H1 (cell line): ENCODE measurements at regions not wholly inside any gene's neighbourhood (a gene's known extent, or its start where the extent isn't known, plus 50 kb on each side); places are given as distances from the start of the nearest gene placed in this dataset.

ENCODE experiments used
- CTCF ChIA-PET: fragments of 300-600 bp; sonication (Branson Sonifier 250); formaldehyde crosslinking; loops from one replicate; lab custom pipeline; 2021; ENCODE audit not compliant: partially characterized antibody; lab: Charles Lee
- POLR2A ChIA-PET: fragments of 300-600 bp; sonication (Branson Sonifier 250); formaldehyde crosslinking; loops from one replicate; lab custom pipeline; 2021; ENCODE audit warnings: inconsistent platforms; ENCODE audit not compliant: partially characterized antibody; lab: Charles Lee
- DNase-seq, 2 experiments: peaks; one replicate each; pipeline versions ENCODE4 v3.0.0 to v3.0.0-alpha.2; 2010 to 2022; ENCODE audit warnings: low spot score in 2 of 2, low read depth in 1 of 2, mixed read lengths in 1 of 2
- FAIRE-seq: peaks from 2 replicates; lab custom pipeline; 2011; peaks lifted over from hg19 to GRCh38; lab: Jason Lieb, UNC
- H2AFZ ChIP-seq: 2 replicates; pipeline ENCODE4 v1.8.1; 2012; ENCODE audit warnings: low read length, inconsistent platforms
- H2AK5ac ChIP-seq: 2 replicates; pipeline ENCODE4 v1.6.1; 2013; ENCODE audit warnings: low read depth, low read length
- H2BK120ac ChIP-seq: replicated peaks from 2 replicates; pipeline ENCODE3; 2013; ENCODE audit warnings: low read depth, low read length, inconsistent platforms
- H2BK12ac ChIP-seq: 2 replicates; pipeline ENCODE4 v1.6.1; 2013; ENCODE audit warnings: low read depth, low read length
- H2BK15ac ChIP-seq: 2 replicates; pipeline ENCODE4 v1.6.1; 2013; ENCODE audit warnings: low read length
- H2BK20ac ChIP-seq: 2 replicates; pipeline ENCODE4 v1.6.1; 2013; ENCODE audit warnings: low read length
- H2BK5ac ChIP-seq: 2 replicates; pipeline ENCODE4 v1.6.1; 2013; ENCODE audit warnings: low read depth, low read length
- H3K14ac ChIP-seq: 2 replicates; pipeline ENCODE4 v1.6.1; 2013; ENCODE audit warnings: inconsistent platforms; ENCODE audit not compliant: insufficient read length
- H3K18ac ChIP-seq: 2 replicates; pipeline ENCODE4 v1.6.1; 2013; ENCODE audit warnings: low read length; ENCODE audit errors: extremely low read depth
- H3K23ac ChIP-seq: 2 replicates; pipeline ENCODE4 v1.6.1; 2013; ENCODE audit warnings: inconsistent platforms; ENCODE audit not compliant: insufficient read length
- H3K23me2 ChIP-seq: 2 replicates; pipeline ENCODE4 v1.6.1; 2013; ENCODE audit warnings: low read depth, low read length
- H3K27ac ChIP-seq: 2 replicates; pipeline ENCODE4 v1.6.1; 2011; ENCODE audit warnings: low read depth, low read length, inconsistent platforms
- H3K27me3 ChIP-seq, 4 experiments: replicated peaks in 1 of 4; 1 replicate in 1 of 4; 2 replicates in 3 of 4; pipeline versions ENCODE4 v1.6.1 to v1.8.1; 2011 to 2013; ENCODE audit warnings: low read length in 3 of 4, mild to moderate bottlenecking in 3 of 4, inconsistent platforms in 2 of 4, mixed read lengths in 2 of 4, moderate library complexity in 1 of 4; ENCODE audit not compliant: control insufficient read depth in 3 of 4, insufficient read depth in 3 of 4; ENCODE audit errors: extremely low read depth in 1 of 4
- H3K36me3 ChIP-seq, 4 experiments: 2 replicates each; pipeline versions ENCODE4 v1.6.1 to v1.8.1; 2011 to 2013; ENCODE audit warnings: mild to moderate bottlenecking in 4 of 4, low read length in 3 of 4, moderate library complexity in 2 of 4, control low read depth in 1 of 4, inconsistent platforms in 1 of 4; ENCODE audit not compliant: insufficient read depth in 4 of 4, control insufficient read depth in 2 of 4
- H3K4ac ChIP-seq: replicated peaks from 2 replicates; pipeline ENCODE3; 2013; ENCODE audit warnings: low read length, low read depth, mixed read lengths, inconsistent platforms; ENCODE audit not compliant: insufficient read length
- H3K4me1 ChIP-seq, 4 experiments: replicated peaks in 1 of 4; 1 replicate in 1 of 4; 2 replicates in 3 of 4; pipeline versions ENCODE4 v1.6.1 to v1.8.1; 2011 to 2013; ENCODE audit warnings: low read length in 3 of 4, inconsistent platforms in 2 of 4, mixed read lengths in 1 of 4; ENCODE audit not compliant: insufficient read depth in 4 of 4, control insufficient read depth in 3 of 4
- H3K4me2 ChIP-seq, 2 experiments: 2 replicates each; pipeline versions ENCODE4 v1.6.1 to v1.8.1; 2011 to 2013; ENCODE audit warnings: low read depth in 2 of 2, low read length in 2 of 2, control low read depth in 1 of 2, inconsistent platforms in 1 of 2, mild to moderate bottlenecking in 1 of 2; ENCODE audit not compliant: insufficient read depth in 1 of 2
- H3K4me3 ChIP-seq, 4 experiments: fragments of 200-600, 300-600 bp in 1 of 4; sonication (generic), shearing (Covaris generic), sonication (Bioruptor Twin) in 1 of 4; 2 replicates each; pipeline versions ENCODE4 v1.5.1 to v1.8.1; 2011 to 2016; ENCODE audit warnings: low read length in 4 of 4, low read depth in 3 of 4, control low read depth in 2 of 4, inconsistent platforms in 2 of 4, mild to moderate bottlenecking in 2 of 4, mixed read lengths in 1 of 4, moderate library complexity in 1 of 4; ENCODE audit not compliant: insufficient read depth in 2 of 4; ENCODE audit errors: extremely low read depth in 1 of 4
- H3K56ac ChIP-seq: replicated peaks from 2 replicates; pipeline ENCODE3; 2013; ENCODE audit warnings: low read depth, mild to moderate bottlenecking, mixed read lengths, low read length, inconsistent platforms; ENCODE audit not compliant: insufficient read length
- H3K79me1 ChIP-seq: 2 replicates; pipeline ENCODE4 v1.6.1; 2013; ENCODE audit warnings: low read depth, low read length, control low read depth
- H3K79me2 ChIP-seq, 2 experiments: 2 replicates each; pipeline versions ENCODE4 v1.6.1 to v1.8.1; 2012 to 2013; ENCODE audit warnings: low read length in 2 of 2, mild to moderate bottlenecking in 2 of 2, inconsistent platforms in 1 of 2; ENCODE audit not compliant: insufficient read depth in 2 of 2, control insufficient read depth in 1 of 2
- H3K9ac ChIP-seq, 4 experiments: replicated peaks in 1 of 4; 1 replicate in 1 of 4; 2 replicates in 3 of 4; pipeline versions ENCODE4 v1.6.1 to v1.8.1; 2011 to 2013; ENCODE audit warnings: low read depth in 3 of 4, low read length in 3 of 4, control low read depth in 2 of 4, mild to moderate bottlenecking in 2 of 4, moderate library complexity in 2 of 4, inconsistent platforms in 1 of 4; ENCODE audit errors: extremely low read depth in 1 of 4
- H3K9me3 ChIP-seq, 2 experiments: 2 replicates each; pipeline versions ENCODE4 v1.6.1 to v1.8.1; 2012 to 2013; ENCODE audit warnings: mild to moderate bottlenecking in 2 of 2, moderate library complexity in 2 of 2, control low read depth in 1 of 2, inconsistent platforms in 1 of 2, low read depth in 1 of 2, low read length in 1 of 2, mixed read lengths in 1 of 2; ENCODE audit not compliant: insufficient read depth in 2 of 2
- H4K20me1 ChIP-seq, 2 experiments: replicated peaks in 1 of 2; 2 replicates each; pipeline versions ENCODE3 to v1.8.1; 2011 to 2013; ENCODE audit warnings: inconsistent platforms in 2 of 2, low read length in 2 of 2, mild to moderate bottlenecking in 1 of 2; ENCODE audit not compliant: insufficient read depth in 2 of 2, control insufficient read depth in 1 of 2
- H4K5ac ChIP-seq: 2 replicates; pipeline ENCODE4 v1.6.1; 2013; ENCODE audit warnings: low read length, low read depth, mixed read lengths, inconsistent platforms; ENCODE audit not compliant: insufficient read length
- H4K8ac ChIP-seq: 2 replicates; pipeline ENCODE4 v1.8.0; 2013; ENCODE audit warnings: mild to moderate bottlenecking, moderate library complexity, low read length, inconsistent platforms; ENCODE audit not compliant: insufficient read depth; ENCODE audit errors: extremely low read depth
- H4K91ac ChIP-seq: replicated peaks from 2 replicates; pipeline ENCODE3; 2013; ENCODE audit warnings: low read length, mixed read lengths, inconsistent platforms; ENCODE audit not compliant: insufficient read length
- CREB1 ChIP-seq: IDR thresholded peaks from 2 replicates; pipeline ENCODE4 v1.6.1; 2012; ENCODE audit warnings: inconsistent platforms
- PHF8 ChIP-seq: fragments of 200-600 bp; sonication (generic); conservative IDR thresholded peaks from 2 replicates; pipeline ENCODE4 v1.7.1; 2012; ENCODE audit warnings: low read depth, mild to moderate bottlenecking, inconsistent platforms, low read length, moderate library complexity
- RBBP5 ChIP-seq: IDR thresholded peaks from 2 replicates; pipeline ENCODE4 v1.7.1; 2012; ENCODE audit warnings: low read depth, mild to moderate bottlenecking, inconsistent platforms, low read length, moderate library complexity, borderline replicate concordance
- WGBS, 2 experiments: shearing (Covaris generic) in 1 of 2; methylation state at CpG; one replicate each; pipeline versions ENCODE4 v1.1.6 to v1.1.7; 2013 to 2015; ENCODE audit warnings: low lambda C conversion rate in 2 of 2, mixed read lengths in 2 of 2, inconsistent platforms in 1 of 2, low coverage in 1 of 2, missing lambda C conversion rate in 1 of 2; ENCODE audit not compliant: insufficient replicate concordance in 2 of 2, insufficient coverage in 1 of 2, insufficient read length in 1 of 2; ENCODE audit errors: extremely low coverage in 1 of 2, missing lambda C conversion rate in 1 of 2; 5-methylcytosine and 5-hydroxymethylcytosine counted together

- H3K79me1 ChIP-seq = no peaks in the 10 kb centered on the region
- WGBS, 2 experiments = 90% methylated on average over 9 of the region's 9 CpGs; no CpG with 5 or more reads in 1 of the 2 experiments
- POLR2A ChIA-PET = no interaction called here
- H3K9ac ChIP-seq = no peak overlapping the region
- peaks cover 0 to 5% (median 4%) of the 10 kb centered on the region in 4 experiments; a peak in 3 of 7 replicates for H3K4me1 ChIP-seq
- no peaks in the 10 kb centered on the region for H3K79me2 ChIP-seq
- no peak for FAIRE-seq
- no peak overlapping the region for H4K8ac ChIP-seq
- no peak overlapping the region for H3K14ac ChIP-seq
- H3K27me3 ChIP-seq = no peaks in the 10 kb centered on the region
- H2BK12ac ChIP-seq = no peak overlapping the region
- H3K23ac ChIP-seq = no peak overlapping the region
- no peak overlapping the region for H2BK5ac ChIP-seq
- H3K56ac ChIP-seq = no peak overlapping the region
- H2AFZ ChIP-seq = 0 out of 2 replicates have a peak overlapping the region, but pooled peaks have one; percentile 41
- H4K5ac ChIP-seq = no peak overlapping the region
- no peak overlapping the region for H3K18ac ChIP-seq
- H3K4ac ChIP-seq = no peak overlapping the region
- H3K27ac ChIP-seq = no peak overlapping the region
- no peaks in the 10 kb centered on the region for H3K9me3 ChIP-seq
- H4K20me1 ChIP-seq = no peaks in the 10 kb centered on the region
- no peak overlapping the region for H2AK5ac ChIP-seq
- no peaks in the 10 kb centered on the region for H3K36me3 ChIP-seq
- TF ChIP-seq CREB1 (no peak), PHF8 (no peak), RBBP5 (no peak)
- TF ChIP-seq, all 59 proteins: peak for 0
- no peak overlapping the region for H3K4me2 ChIP-seq
- H2BK15ac ChIP-seq = no peak overlapping the region
- no peak overlapping the region for H2BK20ac ChIP-seq
- no peaks in the 10 kb centered on the region for H3K23me2 ChIP-seq
- H2BK120ac ChIP-seq = no peak overlapping the region
- CTCF ChIA-PET = no interaction called here
- no peak overlapping the region for H3K4me3 ChIP-seq
- DNase-seq = no peak
- H4K91ac ChIP-seq = no peak overlapping the region
Measured at GRCh38 chr6:23559587-23560343, 566.2 kb upstream of the NRSN1 start.
